AG09319 (cell line): ENCODE measurements at regions not wholly inside any gene's neighbourhood (a gene's known extent, or its start where the extent isn't known, plus 50 kb on each side); places are given as distances from the start of the nearest gene placed in this dataset.

ENCODE experiments used
- DNase-seq: peaks from one replicate; pipeline ENCODE4 v3.0.0-alpha.2; 2010; ENCODE audit warnings: low read depth; ENCODE audit errors: extremely low read depth
- CTCF ChIP-seq: IDR thresholded peaks from 2 replicates; pipeline ENCODE4 v1.5.1; 2011; ENCODE audit warnings: low read depth, mild to moderate bottlenecking, inconsistent platforms, low read length, moderate library complexity

GRCh38 chr2:194363295-194363694 lies 1293.7 kb upstream of the SLC39A10 start:
- no peak for DNase-seq

GRCh38 chr2:194352505-194352904 lies 1304.5 kb upstream of the SLC39A10 start:
- TF ChIP-seq CTCF: no peak

More at GRCh38 chr2:194363295-194363694, 1293.7 kb upstream of the SLC39A10 start:
- TF ChIP-seq CTCF: no peak

GRCh38 chr2:194346193-194346592 lies 1310.8 kb upstream of the SLC39A10 start:
- TF ChIP-seq CTCF: no peak
- DNase-seq: no peak

More at GRCh38 chr2:194352505-194352904, 1304.5 kb upstream of the SLC39A10 start:
- no peak for DNase-seq

GRCh38 chr2:194345347-194345746 lies 1311.7 kb upstream of the SLC39A10 start:
- TF ChIP-seq CTCF: no peak

GRCh38 chr2:194343167-194343566 lies 1313.9 kb upstream of the SLC39A10 start:
- no peak for DNase-seq
- TF ChIP-seq CTCF: no peak

More at GRCh38 chr2:194345347-194345746, 1311.7 kb upstream of the SLC39A10 start:
- DNase-seq: no peak

- no peak for TF ChIP-seq CTCF
These were observed 1324.1 kb upstream of the SLC39A10 start for GRCh38 chr2:194332799-194333490.

GRCh38 chr2:194328456-194328855 lies 1328.6 kb upstream of the SLC39A10 start:
- no peak for TF ChIP-seq CTCF
- no peak for DNase-seq

More at GRCh38 chr2:194332799-194333490, 1324.1 kb upstream of the SLC39A10 start:
- DNase-seq: no peak
